ENCODE measurements at regions not wholly inside any gene's neighbourhood (a gene's known extent, or its start where the extent isn't known, plus 50 kb on each side); places are given as distances from the start of the nearest gene placed in this dataset.

GRCh38 chr3:170719300-170719699 lies 133.4 kb upstream of the SLC7A14 start:
- TF ChIP-seq CTCF (IDR thresholded peaks at IDR 0.05 in 2 of 3, conservative IDR thresholded peaks at IDR 0.05 in 1 of 3; ENCODE audit: insufficient read depth in 2 of 3, low read depth in 1 of 3, low read length in 3 of 3) (no peak), ZNF398 (CRISPR knock-in tag; IDR thresholded peaks at IDR 0.05) (no peak), SNRNP70 (optimal IDR thresholded peaks at IDR 0.05; ENCODE audit: low read depth, low read length) (no peak), CSDE1 (IDR thresholded peaks at IDR 0.05) (no peak), SRF (CRISPR knock-in tag; IDR thresholded peaks at IDR 0.05) (no peak), ELF4 (CRISPR knock-in tag; IDR thresholded peaks at IDR 0.05) (no peak)

Data from K562 (cell line).